ENCODE measurements at regions not wholly inside any gene's neighbourhood (a gene's known extent, or its start where the extent isn't known, plus 50 kb on each side); places are given as distances from the start of the nearest gene placed in this dataset.
"Not testable (repeated sequence)": the region's sequence is repeated elsewhere in the genome, so short reads cannot be mapped to it uniquely, and the experiment has no call there.

- TF ChIP-seq, protein P1, sequence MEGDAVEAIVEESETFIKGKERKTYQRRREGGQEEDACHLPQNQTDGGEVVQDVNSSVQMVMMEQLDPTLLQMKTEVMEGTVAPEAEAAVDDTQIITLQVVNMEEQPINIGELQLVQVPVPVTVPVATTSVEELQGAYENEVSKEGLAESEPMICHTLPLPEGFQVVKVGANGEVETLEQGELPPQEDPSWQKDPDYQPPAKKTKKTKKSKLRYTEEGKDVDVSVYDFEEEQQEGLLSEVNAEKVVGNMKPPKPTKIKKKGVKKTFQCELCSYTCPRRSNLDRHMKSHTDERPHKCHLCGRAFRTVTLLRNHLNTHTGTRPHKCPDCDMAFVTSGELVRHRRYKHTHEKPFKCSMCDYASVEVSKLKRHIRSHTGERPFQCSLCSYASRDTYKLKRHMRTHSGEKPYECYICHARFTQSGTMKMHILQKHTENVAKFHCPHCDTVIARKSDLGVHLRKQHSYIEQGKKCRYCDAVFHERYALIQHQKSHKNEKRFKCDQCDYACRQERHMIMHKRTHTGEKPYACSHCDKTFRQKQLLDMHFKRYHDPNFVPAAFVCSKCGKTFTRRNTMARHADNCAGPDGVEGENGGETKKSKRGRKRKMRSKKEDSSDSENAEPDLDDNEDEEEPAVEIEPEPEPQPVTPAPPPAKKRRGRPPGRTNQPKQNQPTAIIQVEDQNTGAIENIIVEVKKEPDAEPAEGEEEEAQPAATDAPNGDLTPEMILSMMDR (IDR thresholded peaks at IDR 0.05; ENCODE audit: poor library complexity): not testable (repeated sequence)
- not testable (repeated sequence) for TF ChIP-seq EZH2 (IDR thresholded peaks at IDR 0.05; ENCODE audit: borderline replicate concordance); EZH2phosphoT487 (IDR thresholded peaks at IDR 0.05; ENCODE audit: low read depth, severe bottlenecking, unreplicated experiment)
Observed at GRCh38 chr4:97325751-97326150, 817.5 kb downstream of the STPG2 start.
